HEK293 (cell line): ENCODE measurements at regions not wholly inside any gene's neighbourhood (a gene's known extent, or its start where the extent isn't known, plus 50 kb on each side); places are given as distances from the start of the nearest gene placed in this dataset.

Experiments used
- ZBTB8A ChIP-seq: fragments of 450-650 bp; formaldehyde crosslinking; IDR thresholded peaks from 2 replicates; pipeline ENCODE4 v1.5.1; 2016; ENCODE audit warnings: missing biosample characterization, missing genetic modification characterization
- ZNF114 ChIP-seq: fragments of 450-650 bp; formaldehyde crosslinking; IDR thresholded peaks from 2 replicates; pipeline ENCODE4 v1.5.0; 2017; ENCODE audit warnings: missing biosample characterization, missing genetic modification characterization
- ZNF391 ChIP-seq: fragments of 450-650 bp; formaldehyde crosslinking; IDR thresholded peaks from 2 replicates; pipeline ENCODE4 v1.5.1; 2016; ENCODE audit warnings: low read depth, missing biosample characterization, missing genetic modification characterization, borderline replicate concordance
- ZNF707 ChIP-seq: fragments of 450-650 bp; formaldehyde crosslinking; IDR thresholded peaks from 2 replicates; pipeline ENCODE4 v1.5.1; 2016; ENCODE audit warnings: missing biosample characterization, missing genetic modification characterization

DNA sequence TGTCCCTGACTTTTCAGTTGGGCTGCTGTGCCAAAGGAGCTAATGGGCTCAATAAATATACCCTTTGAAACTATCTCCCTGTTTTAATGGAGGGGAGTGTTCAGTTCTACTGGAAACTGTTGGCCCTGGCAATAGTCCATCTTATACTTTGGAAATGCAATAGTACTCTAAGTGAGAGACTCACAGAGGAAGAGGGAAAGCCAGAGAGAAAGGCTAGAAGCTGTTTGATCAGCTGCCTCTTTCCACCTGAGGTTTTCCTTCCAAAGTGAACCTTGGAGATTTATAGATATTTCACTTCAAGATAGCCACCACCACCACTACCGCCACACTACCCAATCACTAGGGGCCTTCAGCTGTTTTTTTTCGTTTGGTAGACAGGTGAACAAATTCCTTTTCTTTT lies 93.6 kb upstream of the CCDC91 start:
- no peak for TF ChIP-seq ZBTB8A
- no peak for TF ChIP-seq ZNF707 (tag by site-specific recombination)
- TF ChIP-seq ZNF391 (tag by site-specific recombination), result no peak
- TF ChIP-seq ZNF114 (tag by site-specific recombination), result no peak
